NCI-H128 (cell line): ENCODE measurements at regions not wholly inside any gene's neighbourhood (a gene's known extent, or its start where the extent isn't known, plus 50 kb on each side); places are given as distances from the start of the nearest gene placed in this dataset.

ENCODE experiments used
- DNase-seq: peaks from one replicate; lab custom pipeline; 2025; ENCODE audit not compliant: unreplicated experiment; lab: John Stamatoyannopoulos, UW

DNA sequence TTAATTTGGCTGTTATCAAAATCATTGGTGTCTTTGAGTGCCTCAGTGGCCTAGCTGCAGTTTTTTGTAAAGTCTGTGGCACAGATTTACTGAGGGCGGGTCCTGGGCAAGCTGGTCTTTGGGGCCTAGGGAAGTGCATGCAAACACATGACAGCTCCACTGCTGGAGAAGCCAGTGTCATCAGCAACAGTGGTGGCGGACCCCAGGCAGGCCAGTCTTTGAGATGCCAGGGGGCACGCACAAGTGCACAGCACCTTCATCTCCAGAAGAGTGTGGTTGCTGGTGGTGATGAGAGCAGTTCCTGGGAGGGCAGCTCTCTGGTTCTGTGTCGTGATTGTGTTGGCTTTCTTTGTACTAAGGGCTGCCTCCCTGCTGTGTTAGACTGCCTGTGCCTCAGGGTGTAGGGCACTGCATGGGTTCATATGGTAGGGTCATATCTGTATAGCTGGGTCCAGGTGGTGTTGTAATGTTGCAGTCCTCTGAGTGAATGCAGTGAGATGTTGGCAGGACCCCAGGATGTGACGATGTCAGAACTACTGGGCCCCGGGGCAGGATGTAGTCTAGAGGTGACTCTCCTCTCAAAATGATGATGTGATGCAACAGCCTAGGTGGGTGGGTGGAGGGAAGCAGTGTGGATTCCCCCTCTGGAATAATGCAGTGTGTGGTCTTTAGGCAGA lies 646.7 kb upstream of the CDH2 start:
- DNase-seq: no peak

DNA sequence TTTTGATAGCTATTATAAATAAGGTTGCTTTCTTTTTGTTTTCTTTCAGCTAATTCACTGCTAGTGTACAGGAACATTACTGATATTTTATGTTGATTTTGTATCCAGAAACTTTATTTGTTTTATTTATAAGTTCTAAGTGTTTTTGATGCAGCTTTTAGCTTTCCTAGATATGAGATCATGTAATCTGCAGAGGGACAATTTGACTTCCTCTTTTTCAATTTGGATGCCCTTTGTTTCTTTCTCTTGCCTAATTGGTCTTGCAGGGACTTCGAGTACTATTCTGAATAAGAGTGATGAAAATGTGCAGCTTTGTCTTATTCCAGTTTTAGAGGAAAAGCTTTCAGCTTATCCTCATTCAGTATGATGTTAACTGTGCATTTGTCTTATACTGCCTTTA lies 643.4 kb upstream of the CDH2 start:
- no peak for DNase-seq

DNA sequence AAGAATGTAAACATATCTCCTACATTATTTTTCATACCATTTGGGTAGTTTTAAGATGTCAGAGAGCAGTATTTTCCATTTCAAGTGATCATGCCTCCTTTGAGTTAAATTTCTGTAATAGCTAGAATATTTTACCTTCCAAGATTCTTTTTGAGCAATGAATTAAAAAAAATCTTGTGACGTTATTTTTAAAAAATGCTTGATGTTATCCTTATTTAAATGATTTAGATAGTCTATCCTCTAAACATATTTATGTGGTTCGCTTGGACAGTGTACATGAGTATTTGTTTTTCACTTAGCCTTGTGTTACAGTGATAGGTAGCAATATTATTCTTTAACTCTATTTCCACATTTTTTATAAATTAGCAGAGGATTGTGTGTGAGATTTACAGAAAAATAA lies 639.2 kb upstream of the CDH2 start:
- no peak for DNase-seq

DNA sequence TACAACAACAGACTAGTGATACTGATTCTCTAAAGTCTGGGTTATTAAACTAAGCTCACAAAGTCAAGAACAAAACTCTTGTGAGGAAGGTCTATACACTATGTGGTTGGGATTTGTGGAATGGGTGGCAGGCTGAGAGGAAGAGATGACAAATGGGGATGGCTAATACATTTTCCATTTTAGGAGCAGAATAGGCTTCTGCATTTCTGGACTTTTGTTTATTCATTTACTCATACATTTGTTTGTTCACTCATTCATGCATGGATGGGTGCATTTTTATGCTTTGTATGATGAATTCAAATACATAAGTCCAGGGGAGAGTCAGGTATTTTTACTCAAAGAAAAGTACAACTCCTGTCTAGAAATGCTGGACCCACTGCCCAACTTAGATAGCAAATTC lies 637.4 kb upstream of the CDH2 start:
- no peak for DNase-seq

DNA sequence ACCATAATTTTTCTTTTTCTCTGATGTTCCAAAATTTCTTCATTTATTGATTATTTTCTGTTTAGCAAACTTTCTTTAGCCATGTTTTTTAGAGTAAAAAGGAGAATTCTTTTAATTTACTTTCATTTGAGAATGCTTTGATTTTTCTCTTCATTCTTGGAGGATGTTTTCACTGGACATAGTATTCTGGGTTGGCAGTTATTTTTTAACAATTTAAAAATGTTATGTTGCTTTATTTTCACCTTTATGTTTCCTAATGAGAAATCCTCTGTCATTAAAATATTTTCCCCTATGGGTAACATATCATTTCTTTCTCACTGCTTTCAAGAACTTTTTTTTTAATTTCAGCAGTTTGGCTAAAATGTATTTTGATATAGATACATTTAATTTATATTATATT lies 631.4 kb upstream of the CDH2 start:
- DNase-seq: no peak

DNA sequence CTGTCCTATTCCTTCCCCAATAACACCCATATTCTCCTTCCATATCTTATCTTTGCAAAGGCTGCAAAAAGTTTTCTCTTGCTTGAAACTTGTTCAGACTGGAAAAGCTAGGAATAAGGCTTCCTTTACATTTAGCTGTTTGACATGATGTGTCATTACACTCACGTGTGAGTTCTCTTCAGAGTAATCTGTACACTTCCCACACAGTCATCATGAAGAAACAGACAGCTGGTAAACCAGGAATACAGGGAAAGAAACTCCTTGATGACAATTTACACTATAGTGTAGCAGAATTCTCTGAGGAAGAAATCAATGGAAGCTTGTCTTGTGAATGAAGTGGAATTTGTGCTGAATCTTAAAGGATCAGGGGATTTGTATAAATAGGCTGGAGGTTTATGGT lies 628.6 kb upstream of the CDH2 start:
- no peak for DNase-seq

DNA sequence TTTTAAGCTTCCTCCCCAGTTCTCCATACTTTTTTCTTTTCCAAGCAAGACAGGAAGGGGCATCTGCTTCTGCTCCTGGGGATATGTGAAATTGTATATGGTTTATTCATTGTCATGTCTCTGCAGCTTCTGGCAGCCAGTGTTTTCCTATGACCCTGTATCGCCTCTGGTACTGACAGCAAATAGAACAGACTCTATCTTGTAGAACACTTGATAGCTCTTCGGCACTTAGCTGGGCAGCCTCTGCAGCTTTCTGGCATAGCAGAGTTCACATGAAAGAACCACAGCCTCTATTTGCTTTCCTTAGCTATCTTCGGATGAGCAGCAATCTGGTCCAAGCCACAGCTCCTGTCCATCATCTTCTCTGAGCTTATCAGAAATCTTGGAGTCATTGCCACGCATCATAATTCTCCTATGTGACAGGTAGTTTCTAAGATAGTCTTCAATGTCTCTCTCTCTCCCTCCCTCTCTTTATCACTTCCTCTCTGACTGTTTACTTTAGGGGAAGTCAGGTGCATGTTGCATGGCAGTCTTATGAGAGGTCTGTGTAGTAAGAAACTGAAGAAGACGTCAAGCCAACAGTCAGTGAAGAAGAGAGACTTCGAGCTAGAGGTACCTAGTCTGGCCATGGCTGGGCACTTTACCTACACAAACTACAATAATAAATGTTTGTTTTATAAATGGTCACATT lies 627.7 kb upstream of the CDH2 start:
- no peak for DNase-seq

DNA sequence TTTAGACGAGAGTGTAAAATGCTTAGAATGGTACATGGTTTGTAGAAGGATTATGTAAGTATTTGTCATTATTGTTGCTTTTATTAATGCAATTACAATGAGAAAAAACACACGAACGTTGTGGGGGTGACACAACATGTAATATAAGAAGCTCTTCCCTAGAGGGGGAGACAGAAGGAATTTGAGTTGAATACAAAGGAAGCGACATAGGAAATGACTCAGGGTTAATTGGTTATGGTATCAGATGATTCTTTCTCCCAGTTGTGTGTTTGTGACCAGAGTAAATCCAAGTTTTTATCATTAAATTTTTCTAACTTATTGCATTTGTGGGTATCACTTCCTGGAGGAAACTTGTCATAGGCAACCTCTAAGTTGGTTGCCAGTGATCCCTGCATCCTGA lies 625.6 kb upstream of the CDH2 start:
- no peak for DNase-seq

DNA sequence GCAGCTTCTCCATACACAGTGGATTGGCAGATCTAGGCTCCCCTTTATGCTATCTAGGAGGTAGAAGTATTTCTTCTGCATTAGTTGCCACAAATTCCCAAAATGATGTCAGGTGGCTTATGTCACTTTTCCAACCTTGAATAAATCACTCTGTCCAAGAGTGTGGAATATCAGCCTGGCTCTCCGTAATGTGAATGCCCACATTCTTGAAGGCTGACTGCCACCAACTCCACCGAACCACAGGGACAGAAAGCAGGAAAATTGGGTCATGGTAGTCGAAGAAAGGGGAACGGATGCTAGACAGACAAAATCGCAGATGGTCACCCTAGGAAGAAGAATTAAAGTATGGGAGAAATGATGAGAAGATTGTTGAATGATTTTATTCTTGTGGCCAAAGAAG lies 624.9 kb upstream of the CDH2 start:
- DNase-seq: no peak

DNA sequence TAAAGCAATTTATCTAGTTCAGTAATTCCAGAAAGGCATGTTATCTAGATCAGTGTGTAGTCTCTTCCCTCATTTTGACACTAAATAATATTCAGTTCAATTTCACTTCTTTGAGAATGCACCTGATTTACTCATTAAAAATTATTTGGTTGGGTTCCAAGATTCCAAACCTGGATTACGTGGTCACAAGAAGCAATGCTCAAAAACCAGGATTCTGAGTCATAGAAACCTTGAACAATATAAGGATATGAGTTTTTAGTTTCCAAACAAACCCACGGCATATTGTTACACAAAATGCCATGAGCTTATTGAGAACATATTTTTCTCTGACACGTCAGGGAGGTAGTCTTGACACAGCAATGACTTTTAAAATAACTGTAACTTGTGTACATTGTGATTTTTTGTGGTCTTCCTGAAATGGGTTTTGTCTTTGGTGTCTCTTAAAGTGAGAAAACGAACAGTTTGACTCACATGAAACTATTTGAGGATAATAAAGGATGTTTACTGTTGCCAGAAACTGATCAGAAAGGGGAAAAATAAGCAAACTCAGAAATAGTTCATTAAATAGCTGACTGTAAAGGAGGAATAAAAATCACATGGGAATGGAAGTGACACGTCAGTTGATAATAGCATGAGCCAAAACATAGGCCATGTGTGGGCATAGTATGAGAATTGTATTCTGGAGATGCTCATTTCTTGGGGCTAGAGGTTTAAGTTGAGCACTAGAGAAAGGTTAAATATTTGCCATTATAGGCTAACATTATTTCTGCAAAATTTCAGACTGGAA lies 617.7 kb upstream of the CDH2 start:
- no peak for DNase-seq

DNA sequence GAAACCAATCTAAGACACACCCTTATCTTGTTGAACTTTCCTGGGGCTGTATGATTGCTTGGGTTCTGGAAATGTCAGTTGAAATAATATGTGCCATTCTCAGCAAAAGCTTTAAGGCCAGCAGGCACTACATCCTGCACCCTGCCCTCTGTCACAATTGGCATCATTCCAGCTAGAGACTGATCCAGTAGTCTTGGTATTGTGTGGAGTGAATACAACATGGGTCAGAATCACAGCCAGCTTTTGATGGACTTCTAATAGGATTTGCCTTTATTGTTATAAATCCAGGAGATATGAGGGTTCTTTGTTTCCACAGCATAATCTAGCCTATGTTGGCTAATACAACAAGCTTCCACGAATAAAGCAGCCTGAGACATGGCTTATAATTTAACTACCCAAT lies 617.0 kb upstream of the CDH2 start:
- DNase-seq: no peak

DNA sequence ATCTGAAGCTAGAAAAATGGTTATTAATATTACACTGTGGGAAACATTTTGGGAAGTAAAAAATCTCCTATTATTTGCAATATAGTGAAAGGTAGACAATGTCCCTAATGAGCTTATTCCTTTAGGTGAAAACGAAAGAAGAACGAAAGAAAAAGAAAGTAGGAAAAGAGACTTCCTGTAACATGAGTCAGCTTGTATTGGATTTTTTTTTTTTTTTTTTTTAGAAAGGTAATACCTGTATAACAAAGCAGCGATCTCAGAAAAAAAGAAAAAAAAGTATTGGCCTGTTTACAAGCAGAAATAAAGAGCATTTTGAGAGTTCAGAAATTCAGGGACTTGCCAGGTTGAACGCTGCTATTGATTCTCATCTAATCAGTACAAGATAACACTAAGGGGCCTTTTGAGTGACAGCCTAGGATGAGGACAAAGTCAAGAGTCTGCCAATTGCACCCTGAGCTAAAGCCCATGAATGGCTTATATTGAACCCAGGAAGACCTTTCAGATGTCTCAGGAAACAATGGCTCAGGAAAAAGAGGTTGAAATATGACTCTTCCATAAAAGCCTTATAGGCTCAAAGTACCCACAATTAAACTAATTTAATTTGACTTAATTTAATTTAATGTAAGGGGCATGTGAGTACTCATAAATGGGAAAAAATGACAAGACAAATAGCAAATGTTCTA lies 615.6 kb upstream of the CDH2 start:
- DNase-seq: no peak

DNA sequence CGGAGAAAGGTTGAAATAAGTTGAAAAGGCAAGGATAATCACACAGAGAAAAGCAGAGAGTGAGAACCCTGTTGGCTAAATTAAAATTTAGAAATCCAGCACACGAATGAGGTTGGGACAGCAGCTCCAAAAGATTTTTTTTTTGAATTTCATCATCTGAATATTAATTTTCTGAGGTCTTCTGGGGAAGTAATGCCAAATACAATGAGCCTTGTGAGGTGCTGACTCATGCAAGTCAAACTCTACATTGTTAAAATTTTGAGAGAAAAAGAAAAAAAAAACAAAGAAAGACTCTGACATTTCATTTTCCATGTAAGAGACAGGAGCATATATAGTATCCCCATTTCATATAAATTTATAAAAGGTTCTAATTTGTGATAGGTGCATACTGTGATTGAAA lies 614.2 kb upstream of the CDH2 start:
- DNase-seq: no peak

DNA sequence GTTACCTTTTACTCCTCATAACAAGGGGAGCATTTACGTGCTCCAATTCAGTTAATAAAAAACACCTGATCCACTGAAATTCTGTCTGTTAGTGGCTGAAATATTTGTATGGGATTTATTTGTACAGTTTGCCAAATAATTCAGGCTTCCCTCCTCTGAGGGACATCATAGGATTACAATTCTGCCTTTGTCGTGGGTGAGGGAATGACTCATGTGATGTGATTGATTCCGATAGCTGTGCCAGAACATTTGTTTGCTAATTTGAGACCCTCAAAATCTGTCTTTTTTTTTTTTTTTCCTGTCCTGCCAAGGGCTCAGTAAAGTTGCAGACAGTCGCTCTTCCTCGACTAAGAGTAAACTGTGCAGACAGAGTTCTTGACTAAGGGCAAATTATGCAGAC lies 612.6 kb upstream of the CDH2 start:
- DNase-seq: no peak

DNA sequence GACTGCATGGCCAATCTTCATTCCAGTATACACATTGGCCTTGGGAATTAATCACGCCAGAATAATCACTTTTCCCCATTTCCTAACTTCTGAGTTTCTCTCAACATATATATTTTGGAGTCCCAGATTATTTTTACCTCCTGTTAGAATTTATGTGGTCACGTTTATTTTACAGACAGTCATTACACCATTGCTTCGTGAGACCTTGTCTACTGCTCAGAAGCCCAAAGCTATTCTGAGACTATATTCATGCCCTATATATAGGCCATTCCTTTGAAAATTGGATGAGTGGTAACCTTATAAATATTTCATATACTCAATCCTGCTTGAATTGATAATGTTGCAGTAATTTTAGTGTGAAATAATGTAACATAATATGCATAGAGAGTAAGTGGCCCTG lies 610.0 kb upstream of the CDH2 start:
- no peak for DNase-seq

DNA sequence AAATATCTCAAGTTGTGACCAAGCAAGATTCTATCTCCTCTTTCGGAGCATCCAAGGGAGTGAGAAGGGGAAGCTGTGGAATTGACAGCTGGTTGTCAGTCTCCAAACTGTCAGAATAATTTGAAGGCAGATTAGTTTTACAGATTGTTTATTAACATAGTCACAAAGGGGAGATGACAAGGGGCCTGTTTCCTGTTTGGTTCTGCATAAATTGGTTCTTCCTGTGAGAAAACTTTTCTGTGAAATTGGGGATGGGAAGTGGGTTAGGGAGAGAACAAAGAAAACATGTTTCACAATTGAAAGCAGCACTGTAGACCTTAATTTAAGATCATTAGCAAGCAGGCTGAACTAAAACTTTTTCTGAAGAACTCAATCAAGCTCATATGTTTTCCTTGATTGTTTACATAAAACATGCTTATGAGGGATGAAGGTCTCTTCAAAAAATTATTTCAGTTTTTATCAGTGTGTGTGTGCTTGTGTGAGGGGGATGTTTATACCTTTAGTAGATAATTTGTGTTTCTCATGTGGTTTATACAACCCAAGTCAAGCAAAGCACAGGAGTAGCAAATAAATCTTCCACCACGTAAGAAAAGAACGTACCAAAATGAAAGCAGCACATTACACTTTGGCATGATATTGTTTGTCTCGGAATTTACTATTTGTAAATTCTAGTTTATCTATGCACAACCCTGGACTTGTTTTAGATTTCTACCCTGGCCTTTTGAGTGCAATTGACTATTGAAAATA lies 604.9 kb upstream of the CDH2 start:
- DNase-seq: no peak

DNA sequence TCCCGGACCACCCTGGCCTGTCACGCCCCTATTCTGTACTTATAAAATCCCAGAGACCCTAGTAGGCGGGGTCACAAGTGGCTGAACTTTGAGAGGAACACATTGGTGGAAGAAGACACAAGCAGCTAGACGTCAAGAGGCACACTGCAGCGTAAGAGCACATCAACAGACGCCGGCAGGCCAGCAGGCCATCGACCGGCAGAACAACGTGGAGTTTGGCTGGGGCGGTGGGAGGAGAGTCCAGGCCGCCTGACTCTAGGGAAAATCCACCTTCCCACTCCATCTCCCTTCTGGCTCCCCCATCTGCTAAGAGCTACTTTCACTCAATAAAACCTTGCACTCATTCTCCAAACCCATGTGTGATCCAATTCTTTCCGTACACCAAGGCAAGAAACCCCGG lies 601.8 kb upstream of the CDH2 start:
- no peak for DNase-seq

DNA sequence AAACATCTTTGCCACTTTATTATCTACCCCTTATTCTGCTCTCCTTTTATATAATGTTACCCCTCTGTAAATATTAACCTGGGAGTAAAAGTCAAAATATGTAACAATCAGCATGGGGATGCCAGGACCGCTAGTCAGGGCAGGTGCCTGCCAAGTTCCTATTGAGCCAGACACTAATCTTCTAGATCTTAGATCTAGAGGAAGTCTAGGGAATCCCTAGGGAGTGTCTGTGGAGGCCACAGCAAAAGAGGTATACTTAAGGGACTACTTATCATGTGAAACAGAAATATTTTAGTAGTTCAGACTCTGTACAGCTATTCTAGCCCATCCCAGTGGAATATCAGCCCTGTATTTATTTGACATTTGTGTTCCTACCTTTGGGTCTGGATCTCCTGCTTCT lies 600.8 kb upstream of the CDH2 start:
- no peak for DNase-seq

DNA sequence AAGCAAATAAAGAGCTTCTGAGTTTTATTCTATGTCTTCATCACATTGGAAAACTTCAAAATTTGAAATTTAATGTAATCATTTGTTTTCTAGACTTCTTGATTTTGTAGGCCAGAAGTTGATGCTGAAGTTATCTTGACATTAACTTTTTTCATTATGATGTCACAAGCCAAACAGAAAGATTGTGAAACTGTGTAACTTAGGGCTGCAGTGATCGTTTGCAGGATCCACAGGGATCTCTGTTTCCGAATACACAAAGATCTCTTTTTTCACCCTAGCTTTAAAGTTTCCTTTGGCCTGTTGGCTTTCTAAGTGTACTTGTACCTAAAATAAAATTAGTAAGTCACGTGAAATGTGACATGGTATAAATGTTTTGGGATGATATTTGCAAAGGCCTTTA lies 594.9 kb upstream of the CDH2 start:
- DNase-seq: no peak

DNA sequence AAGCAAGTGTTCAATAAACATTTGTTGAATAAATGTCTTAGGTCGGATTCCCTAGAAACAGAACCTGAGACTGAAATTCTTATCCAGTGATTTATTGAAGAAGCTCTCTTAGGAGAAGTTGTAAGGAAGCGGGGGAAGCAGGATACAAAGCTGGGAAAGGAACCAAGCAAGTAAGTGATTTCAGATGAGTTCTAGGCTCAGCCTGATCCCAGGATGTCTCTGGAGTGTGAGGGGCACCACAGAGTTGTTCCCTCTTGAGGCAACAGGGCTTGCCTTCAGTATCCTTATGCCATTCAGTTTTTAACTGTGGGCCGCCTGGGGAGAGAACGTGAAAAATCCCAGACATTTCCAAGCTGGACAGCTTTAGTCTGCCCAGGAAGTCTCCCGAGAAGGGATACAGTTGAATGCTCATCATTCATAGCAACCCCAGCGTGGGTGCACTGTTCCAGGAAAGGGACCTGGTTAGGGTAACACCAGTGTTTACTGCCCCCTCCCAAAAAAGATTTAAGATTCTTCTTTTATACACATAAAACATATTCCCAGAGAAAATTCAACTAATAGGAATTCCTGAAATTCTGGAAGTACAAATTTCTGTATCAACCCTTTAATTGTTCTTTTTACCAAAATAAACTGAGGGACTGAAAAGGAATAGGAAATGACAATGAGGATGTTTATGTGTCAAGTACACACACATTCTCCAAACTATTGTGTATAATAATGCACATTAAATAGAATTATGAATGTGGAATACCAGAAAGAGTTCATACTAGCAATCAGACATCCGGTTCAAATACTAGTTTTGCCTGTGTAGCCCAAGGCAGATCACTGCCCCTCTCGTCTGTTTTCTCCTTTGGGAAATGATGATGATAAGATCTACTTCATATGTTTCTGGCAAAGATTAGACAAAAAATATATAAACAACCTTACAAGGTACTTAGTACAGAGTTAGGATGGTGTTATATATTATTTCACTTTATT lies 592.1 kb upstream of the CDH2 start:
- DNase-seq: no peak
